ENCODE measurements at regions not wholly inside any gene's neighbourhood (a gene's known extent, or its start where the extent isn't known, plus 50 kb on each side); places are given as distances from the start of the nearest gene placed in this dataset.
"Not testable (repeated sequence)": the region's sequence is repeated elsewhere in the genome, so short reads cannot be mapped to it uniquely, and the experiment has no call there.

DNA sequence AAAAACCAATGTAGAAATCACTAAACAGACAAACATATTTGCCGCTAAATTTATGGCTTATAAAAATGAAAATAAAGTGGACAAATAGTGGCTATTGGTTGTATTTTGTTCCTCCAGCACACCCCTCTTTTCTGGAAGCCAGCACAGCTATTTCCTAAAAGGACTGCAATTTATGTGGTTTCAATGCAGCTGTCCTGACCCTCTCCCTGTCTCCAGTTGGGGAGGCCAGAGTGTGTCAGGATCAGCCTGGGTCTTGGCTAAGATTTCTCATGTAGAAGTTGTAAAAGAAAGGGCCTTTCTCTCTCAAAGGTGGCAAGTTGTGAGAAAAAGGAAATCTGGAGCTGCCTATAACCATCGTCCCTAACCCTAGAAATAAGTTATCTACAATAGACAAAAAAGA, 165.6 kb downstream of the ALDH8A1 start:
- DNase-seq, result no peak

DNA sequence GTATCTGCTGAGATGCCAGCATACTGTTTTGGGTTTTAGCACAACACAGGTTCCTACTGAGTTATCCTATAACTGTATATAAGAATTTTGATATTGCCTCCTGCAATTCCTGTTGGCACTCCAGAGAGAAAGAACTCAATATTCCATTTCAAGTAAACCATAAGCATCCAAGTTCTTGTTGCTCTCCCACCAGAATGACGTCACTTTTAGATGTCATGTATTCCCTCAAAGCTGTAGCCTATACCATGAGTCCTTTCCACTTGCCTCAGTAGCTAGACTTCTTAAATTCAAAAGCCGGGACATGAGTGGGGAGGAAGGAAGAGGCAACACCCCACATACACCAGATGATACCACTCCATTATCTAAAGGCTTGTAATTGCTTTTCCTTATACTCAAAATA, 171.5 kb downstream of the ALDH8A1 start:
- no peak for DNase-seq

DNA sequence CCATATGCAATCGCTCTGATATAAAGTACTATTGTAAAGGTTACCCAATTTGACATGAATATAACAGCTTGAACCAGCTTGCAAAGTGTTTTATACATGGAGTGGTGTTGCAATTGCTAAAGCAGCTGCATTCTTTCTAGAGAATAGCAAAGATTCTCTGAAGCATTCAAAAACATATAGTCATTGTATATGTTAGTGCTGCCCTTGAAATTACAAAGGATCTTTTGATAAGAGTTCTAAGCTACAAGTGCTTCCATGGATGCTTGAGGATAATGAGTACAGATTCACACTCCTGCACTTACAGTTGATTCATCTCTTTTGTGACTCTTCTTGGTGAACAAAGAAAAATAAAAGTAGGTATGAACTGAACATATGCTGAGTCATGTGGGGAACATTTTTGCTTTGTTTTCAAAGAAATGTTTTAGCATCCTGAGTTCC, 175.7 kb downstream of the ALDH8A1 start:
- DNase-seq, result peak; percentile 2

DNA sequence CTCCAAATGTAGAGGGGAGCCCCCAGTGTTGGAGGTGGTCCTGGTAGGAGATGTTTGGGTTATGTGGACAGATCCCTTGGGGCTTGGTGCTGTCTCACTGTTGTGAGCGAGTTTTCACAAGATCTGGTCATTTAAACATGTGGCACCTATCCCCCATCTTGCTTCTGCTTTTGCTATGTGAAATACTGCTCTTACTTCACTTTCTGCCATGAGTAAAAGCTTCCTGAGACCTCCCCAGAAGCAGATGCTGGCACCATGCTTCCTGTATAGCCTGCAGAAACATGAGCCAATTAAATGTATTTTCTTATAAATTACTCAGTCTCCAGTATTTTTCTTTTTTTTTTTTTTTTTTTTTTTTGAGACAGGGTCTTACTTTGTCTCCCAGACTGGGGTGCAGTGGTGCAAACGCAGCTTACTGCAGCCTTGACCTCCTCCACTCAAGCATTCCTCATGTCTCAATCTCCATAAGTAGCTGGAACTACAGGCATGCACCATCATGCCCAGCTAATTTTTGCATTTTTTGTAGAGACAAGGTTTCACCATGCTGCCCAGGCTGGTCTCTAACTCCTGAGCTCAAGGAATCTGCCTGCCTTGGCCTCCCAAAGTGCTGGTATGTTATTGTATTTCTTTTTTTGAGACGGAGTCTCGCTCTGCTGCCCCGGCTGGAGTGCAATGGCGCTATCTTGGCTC, 177.1 kb downstream of the ALDH8A1 start:
- DNase-seq, result no peak

DNA sequence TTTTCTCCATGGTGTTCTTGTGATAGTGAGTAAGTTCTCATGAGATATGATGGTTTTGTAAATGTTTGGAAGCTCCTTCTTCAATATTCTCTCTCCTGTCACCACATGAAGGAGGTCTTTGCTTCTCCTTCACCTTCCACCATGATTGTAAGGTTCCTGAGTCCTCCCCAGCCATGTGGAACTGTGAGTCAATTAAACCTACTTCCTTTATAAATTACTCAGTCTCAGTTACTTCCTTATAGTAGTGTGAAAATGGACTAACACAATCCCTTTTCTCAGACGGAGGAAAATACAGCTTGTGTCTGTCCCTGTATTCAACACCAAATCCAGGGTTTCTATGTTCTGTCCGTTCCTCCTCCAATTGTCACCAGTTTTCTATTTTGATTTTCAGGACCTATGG, 181.0 kb downstream of the ALDH8A1 start:
- DNase-seq, result no peak

DNA sequence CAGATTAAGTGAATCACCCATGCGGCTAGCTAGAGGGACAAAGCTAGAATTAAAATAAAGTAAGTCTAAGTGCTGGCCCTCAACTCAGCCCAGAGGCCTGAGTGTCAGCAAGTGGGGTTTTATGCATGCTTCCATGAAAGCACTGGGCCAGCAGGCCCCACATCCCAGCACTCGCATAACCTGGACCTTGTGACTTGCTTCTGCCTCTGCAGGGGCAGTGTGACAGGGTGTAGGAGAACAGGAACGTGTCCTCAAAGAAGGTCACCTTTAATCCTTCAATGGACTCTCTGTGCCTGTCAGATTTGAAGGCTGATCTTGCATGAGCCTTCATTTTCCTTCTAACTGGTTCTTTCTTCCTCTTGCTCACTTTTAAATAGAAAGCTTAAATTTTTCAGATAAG, 183.4 kb downstream of the ALDH8A1 start:
- no peak for DNase-seq

DNA sequence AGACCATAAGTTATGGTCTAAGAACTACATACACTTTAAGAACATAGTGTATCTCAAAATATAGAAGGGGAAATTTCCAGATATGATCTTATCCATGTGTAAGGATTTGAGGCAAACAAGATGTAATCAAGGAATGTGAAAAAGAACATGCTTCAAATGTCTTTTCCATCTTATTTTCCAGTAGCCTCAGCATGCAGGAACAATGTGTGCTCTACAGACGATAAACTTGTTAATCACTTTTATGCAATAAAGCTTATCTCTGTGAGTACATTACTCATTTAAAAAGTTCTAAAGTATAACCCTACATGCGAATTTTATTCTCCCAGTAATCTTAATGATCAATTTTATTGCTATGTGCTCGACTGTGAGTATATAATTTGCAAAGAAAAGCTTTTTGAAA, 185.2 kb downstream of the ALDH8A1 start:
- DNase-seq, result no peak

DNA sequence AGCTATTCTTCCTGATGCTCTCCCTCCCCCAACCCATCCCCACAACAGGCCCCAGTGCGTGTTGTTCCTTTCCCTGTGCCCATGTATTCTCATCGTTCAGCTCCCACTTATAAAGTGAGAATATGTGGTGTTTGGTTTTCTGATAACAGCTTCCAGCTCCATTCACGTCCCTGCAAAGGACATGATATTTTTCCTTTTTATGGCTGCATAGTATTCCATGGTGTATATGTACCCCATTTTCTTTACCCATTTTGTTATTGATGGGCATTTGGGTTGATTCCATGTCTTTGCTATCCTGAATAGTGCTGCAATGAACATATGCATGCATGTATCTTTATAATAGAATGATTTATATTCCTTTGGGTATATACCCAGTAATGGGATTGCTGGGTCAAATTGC, 186.3 kb downstream of the ALDH8A1 start:
- not testable (repeated sequence) for DNase-seq

DNA sequence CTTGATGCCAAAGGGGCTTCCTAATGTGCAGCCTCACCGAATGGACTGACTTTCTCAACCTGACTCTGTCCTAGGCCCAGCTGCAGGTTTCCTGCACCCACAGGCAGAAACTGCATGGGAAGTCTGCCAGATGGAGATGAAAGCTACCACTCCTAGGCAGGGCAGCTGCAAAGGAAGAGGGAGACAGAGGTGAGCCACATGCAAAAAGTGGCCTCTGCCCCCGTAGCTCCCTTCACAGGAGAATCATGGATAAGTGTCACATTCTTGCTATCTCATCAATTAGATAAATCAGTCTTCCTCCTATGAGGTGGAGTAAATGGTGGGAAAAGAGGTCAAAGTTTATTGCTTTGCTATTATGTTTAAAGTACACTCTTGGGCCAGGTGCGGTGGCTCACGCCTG, 191.3 kb downstream of the ALDH8A1 start:
- DNase-seq, result no peak

DNA sequence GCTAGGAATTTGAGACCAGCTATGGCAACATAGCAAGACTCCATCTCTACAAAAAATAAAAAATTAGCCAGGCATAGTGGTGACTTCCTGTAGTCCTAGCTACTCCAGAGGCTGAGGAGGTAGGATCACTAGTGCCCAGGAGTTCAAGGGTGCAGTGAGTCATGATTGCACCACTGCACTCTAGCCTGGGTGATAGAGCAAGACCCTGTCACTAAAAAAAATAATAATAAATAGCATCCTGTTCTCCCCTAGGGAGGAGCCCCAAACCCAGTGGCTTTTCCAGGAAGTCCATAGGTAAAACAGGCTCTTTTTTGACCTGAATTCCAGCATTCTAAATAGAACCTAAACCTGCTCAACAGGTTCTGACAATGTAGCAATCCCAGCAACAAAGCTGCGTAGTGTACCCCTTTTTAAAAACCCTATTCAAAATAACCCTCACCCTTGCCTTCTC, 192.0 kb downstream of the ALDH8A1 start:
- DNase-seq, result no peak

DNA sequence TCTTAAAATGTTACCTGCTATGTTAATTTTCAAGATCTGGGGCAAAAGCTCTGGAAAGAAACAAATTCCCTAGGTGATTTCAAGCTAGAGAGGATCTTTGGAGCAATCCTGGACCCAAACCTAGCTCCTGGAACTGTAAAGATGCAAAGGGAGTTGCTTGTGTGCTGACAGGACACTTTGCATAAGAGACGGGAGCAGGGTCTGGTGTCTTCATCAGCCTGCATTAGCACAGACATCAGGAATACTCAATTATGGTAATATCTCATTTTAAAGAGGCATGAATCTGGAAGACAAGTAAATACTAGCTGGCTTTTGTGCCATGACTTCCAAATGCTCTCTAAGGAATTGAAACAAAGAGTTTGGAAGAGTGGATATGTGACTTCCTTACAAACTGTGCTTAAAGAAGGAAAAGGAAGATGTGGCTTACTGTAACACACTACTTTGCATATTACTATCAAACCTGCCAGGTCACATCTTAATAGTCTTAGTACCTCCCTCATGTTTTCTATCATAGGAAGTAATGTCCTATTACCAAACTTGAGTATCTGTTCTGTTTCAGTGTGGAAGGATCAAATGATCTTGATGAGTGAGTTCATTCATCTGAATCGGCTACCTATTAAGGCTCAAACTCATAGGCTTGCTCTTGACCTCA, 193.4 kb downstream of the ALDH8A1 start:
- no peak for DNase-seq

DNA sequence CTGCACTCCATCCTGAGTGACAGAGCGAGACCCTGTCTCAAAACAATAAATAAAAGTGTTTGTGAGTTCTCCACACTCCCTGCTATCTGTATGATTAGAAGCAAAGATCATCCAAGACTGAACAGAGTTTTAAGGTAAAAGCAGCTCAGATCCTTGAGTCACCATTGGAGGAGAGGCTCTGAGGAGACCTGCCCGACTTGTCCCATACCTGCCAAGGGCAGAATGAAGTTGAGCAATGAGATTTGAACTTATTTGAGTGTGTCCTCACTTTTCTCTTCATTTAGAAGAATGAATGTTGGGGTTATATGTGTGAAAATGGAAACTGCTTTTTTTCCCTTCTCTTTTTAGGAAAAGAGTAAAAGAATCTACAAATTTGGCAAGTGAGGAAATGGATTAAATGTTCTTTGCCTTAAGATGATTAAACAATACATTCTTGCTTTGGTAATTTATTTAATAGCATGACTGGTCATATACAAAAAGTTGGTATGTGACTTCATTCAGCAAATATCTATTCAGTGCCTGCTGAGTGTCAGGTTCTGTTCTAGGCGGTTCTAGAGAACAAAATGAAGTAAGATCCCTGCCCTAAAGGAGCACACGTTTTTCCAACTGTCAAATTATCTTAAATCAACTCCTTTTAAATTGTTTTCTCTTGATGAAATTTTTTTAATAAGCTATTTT, 195.7 kb downstream of the ALDH8A1 start:
- no peak for DNase-seq

DNA sequence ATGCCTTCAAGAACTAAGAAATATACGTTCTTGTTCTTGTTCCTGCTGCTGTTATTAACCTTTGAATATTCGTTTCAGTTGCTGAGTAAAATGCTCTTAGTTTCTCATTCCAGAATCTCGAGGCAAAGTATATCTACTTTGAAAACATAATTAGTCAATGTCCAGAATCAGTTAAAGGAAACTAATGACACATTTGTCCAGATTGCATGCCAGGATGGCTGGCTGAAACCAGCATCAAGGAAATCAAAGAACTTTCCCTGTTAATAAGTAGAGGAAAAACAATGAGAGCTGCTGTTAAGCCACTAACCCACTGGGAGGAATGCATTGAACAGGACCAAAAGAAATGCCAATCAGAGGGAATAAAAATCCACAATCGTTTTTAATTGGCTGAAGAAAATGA, 196.9 kb downstream of the ALDH8A1 start:
- DNase-seq, result no peak

DNA sequence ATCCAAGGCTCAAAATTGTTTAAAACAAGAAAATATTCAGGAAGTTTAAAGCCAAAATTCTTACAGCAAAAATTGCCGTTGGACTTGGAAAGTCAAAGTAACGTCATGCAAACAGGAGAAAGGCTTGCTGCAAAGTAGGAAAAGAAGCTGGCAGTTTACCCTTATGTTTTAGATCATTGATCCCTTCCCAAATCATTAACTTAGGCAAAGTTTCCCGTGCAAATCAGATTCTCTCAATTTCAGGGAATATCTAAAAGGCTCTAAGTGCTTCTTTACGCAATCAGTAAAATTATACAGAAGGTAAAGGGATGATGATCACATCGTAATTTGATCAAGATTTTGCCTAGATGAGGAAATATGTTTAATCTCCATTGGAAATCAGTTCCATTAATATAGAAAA, 197.5 kb downstream of the ALDH8A1 start:
- no peak for DNase-seq

DNA sequence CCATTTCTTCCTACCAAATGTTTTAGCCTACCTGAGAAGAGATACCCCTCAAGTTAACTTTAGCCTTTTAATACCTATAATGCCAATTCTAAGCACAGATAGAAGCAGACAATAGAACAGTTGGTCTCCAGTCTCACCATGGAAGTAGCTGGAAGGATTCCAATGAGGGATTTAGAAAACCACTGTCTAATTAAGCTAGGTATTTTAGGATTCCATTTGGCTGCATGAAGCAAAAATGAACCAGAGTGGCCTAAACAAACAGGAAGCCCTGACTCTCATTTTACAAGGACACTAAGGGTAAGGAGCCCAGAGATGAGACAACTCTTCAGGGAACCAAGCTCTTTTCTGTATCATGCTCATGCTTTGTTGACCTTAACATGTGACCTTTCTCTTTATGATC, 199.2 kb downstream of the ALDH8A1 start:
- DNase-seq, result no peak

DNA sequence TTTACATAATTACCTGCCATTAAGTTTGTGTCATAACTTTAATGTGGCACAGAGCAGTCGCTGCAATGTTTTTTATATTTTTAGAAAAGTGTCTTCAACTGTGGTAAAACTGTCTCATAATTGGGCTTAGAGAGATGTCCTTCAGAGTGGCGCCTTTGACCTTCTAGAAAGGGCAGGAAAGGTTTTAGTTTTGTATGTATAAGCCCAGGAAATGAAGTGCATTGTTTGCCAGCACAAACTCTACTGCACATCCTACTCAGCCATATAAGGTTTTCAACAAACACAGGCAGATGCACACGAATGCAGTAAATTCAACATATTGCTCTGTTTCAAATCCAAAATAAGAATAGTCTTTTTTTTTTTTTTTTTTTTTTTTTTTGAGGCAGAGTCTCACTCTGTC, 201.4 kb downstream of the ALDH8A1 start:
- DNase-seq, result no peak

DNA sequence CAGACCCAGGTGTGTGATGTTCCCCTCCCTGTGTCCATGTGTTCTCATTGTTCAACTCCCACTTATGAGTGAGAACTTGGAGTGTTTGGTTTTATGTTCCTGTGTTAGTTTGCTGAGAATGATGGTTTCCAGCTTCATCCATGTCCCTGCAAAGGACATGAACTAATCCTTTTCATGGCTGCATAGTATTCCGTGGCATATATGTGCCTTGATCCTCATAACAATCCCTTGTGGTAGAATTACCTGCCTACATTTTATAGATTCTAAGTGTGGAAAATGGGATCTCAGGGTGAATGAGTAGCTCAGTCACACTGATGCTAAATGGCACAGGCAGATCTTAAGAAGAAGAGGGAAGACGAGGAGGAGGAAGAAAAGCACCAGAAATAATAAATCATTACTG, 202.7 kb downstream of the ALDH8A1 start:
- not testable (repeated sequence) for DNase-seq

DNA sequence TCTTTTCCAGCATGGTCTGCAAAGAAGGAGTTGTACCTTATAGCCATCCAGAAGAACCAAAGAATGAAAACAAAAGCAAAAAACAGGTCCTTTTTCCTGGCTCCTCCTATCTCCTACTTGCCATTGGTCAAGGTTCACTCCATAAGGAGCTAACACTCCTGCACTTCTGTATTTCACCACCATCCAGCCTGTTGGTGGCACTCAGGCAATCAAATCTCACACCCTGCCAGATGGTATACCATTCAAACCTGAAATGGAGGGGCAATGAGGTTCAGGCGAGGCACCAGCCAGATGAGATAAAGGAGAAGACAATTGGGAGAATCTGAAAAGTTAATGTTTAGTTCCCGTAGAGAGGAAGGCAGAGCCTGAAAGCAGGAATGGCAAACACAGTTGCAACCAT, 203.8 kb downstream of the ALDH8A1 start:
- no peak for DNase-seq

DNA sequence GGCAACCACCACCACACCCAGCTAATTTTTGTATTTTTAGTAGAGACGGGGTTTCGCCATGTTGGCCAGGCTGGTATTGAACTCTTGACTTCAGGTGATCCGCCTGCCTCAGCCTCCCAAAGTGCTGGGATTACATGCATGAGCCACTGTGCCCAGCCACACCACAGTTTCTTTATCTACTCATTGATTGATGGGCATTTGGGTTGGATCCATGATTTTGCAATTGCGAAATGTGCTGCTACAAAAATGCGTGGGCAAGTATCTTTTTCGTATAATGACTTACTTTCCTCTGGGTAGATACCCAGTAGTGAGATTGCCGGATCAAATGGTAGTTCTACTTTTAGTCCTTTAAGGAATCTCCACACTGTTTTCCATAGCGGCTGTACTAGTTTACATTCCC, 204.7 kb downstream of the ALDH8A1 start:
- not testable (repeated sequence) for DNase-seq

DNA sequence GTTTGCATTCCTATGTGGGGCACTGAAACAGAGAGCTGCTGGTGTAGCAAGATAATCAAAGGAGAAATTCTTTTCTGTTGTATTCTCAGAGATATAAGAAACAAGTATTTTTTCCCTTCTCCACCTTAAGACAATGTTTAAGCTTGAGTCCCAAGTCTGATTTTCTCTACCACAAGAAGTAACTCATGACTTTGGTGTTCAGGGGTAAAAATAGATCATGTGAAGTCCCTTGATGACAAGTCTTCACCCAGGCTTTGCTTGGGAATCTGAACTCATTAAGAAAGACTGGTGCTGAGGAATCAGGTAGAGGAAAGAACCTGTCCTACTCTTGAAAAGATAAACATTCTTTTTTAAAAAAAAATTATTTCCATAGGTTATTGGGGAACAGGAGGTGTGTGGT, 205.6 kb downstream of the ALDH8A1 start:
- no peak for DNase-seq

DNA sequence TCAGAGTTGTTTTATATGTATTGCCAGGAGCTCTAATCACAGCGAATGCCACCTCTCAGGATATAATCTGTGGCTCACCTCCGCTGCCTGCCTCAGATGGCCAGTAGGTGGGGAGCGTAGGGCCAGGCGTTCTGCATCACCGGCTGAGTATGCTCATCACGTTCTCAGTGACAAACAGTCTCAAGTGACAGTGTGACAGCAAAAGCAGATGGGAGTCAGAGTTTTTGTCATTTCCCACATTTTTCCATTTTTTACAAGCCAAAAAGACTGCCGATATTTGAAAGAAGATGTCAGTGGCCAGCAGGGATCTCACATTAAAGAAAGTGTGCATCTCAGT, 208.7 kb downstream of the ALDH8A1 start:
- DNase-seq, result no peak

DNA sequence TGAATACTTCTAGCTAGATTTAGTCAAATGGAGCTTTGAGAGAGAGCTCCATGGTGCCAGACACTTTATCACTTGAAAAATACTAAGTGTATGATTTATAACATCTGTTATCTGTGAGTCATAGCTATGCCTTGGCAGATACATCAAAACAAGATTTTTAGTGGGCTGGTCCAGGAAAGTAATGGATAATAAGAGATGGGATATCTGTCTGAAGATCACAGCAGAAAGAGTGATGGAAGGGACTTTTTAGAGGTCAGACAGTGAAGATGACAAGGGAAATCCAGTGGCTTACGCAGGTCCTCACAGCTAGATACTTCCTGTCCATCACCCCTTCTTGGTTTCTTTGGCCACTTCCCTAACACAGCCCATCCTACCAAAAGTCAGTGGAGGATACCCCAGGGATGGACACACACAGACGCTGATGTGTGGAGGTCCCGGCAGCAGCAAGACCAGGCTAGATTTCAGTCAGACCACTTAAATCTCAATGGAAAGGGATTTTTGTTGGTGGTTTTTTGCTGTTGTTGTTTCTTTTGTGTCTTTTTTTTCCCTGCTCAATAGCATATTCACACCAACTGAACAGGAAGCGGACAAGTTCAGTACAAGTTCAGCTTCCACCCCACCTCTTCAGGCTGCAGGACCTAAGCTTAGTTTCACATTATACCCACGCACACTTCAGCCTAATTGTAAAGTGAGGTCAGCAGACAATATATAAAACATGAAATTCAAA, 209.3 kb downstream of the ALDH8A1 start:
- no peak for DNase-seq

DNA sequence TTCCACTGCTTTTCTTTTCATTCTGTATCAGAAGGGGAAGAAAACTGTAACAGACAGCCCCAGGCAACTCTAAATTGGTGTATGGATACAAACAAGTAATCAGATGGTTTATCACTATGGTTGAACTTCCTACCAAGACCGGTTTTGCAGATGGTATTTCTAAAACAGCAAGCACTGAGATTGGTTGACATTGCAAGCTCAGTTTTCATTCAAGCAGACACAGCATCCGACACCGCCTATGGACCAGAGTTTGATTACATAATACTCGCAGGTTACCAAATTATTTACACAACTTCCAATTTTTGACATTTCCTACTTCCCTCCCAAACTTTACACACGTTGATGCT, 209.9 kb downstream of the ALDH8A1 start:
- DNase-seq, result no peak
